Fibroblast of skin of right quadriceps (primary cell): ENCODE measurements at regions not wholly inside any gene's neighbourhood (a gene's known extent, or its start where the extent isn't known, plus 50 kb on each side); places are given as distances from the start of the nearest gene placed in this dataset.
A peak's percentile ranks its signal among the peaks of the same experiment; 100 is the strongest.
"Not testable (repeated sequence)": the region's sequence is repeated elsewhere in the genome, so short reads cannot be mapped to it uniquely, and the experiment has no call there.

Experiments
- DNase-seq: peaks from one replicate; pipeline ENCODE4 v3.0.0-alpha.2; 2013

- no peak for DNase-seq
Observed at GRCh38 chr18:10604182-10604581, 78.4 kb downstream of the NAPG start.

- DNase-seq: not testable (repeated sequence)
Observed at GRCh38 chr18:10606881-10607280, 81.1 kb downstream of the NAPG start.

GRCh38 chr18:10607332-10608248 lies 81.8 kb downstream of the NAPG start:
- peak; percentile 8 for DNase-seq

- DNase-seq: not testable (repeated sequence)
Observed at GRCh38 chr18:10608450-10608849, 82.6 kb downstream of the NAPG start.

- not testable (repeated sequence) for DNase-seq
Observed at GRCh38 chr18:10609046-10609445, 83.2 kb downstream of the NAPG start.

- DNase-seq: not testable (repeated sequence)
Observed at GRCh38 chr18:10613226-10613625, 87.4 kb downstream of the NAPG start.

- not testable (repeated sequence) for DNase-seq
Observed at GRCh38 chr18:10616714-10617113, 90.9 kb downstream of the NAPG start.

GRCh38 chr18:10618797-10619196 lies 93.0 kb downstream of the NAPG start:
- DNase-seq: not testable (repeated sequence)

- not testable (repeated sequence) for DNase-seq
Observed at GRCh38 chr18:10619280-10619679, 93.5 kb downstream of the NAPG start.

- DNase-seq: not testable (repeated sequence)
Observed at GRCh38 chr18:10619833-10620232, 94.0 kb downstream of the NAPG start.
